Tibial artery (tissue), 4 donors: ENCODE measurements at regions not wholly inside any gene's neighbourhood (a gene's known extent, or its start where the extent isn't known, plus 50 kb on each side); places are given as distances from the start of the nearest gene placed in this dataset.

ENCODE experiments used
- DNase-seq, 2 donors: peaks; one replicate each; pipeline ENCODE4 v3.0.0-alpha.2; 2019
- H3K27ac ChIP-seq, 2 donors: fragments of 200-600 bp; sonication (generic) in 1 of 2; 1 replicate in 1 of 2; 2 replicates in 1 of 2; pipeline ENCODE4 v1.5.1; 2018 to 2019; ENCODE audit warnings: mild to moderate bottlenecking in 1 of 2
- H3K27me3 ChIP-seq, 2 donors: fragments of 200-600 bp; sonication (generic) in 1 of 2; one replicate each; pipeline versions ENCODE4 v1.5.1 to v1.6.0; 2016 to 2019
- H3K36me3 ChIP-seq, 3 donors: fragments of 200-600 bp; sonication (generic) in 2 of 3; one replicate each; pipeline ENCODE4 v1.5.1; 2016 to 2019; ENCODE audit warnings: mild to moderate bottlenecking in 2 of 3
- H3K4me1 ChIP-seq, 4 donors: fragments of 200-600 bp; sonication (generic) in 2 of 4; 1 replicate in 3 of 4; 2 replicates in 1 of 4; pipeline ENCODE4 v1.5.1; 2016 to 2019
- H3K4me3 ChIP-seq, 2 donors: fragments of 200-600 bp; sonication (generic) in 1 of 2; 1 replicate in 1 of 2; 2 replicates in 1 of 2; pipeline ENCODE4 v1.5.1; 2018 to 2019; ENCODE audit warnings: mild to moderate bottlenecking in 2 of 2
- H3K9me3 ChIP-seq, 3 donors: fragments of 200-600 bp; sonication (generic) in 1 of 3; one replicate each; pipeline ENCODE4 v1.5.1; 2016 to 2019
- intact Hi-C: fragments of 100-400 bp; cut with DNase I; formaldehyde crosslinking; loops from one replicate; pipeline ENCODE4 v1.15.0; 2023; ENCODE audit warnings: low total_unique reads
- TF ChIP-seq, protein P1 (sequence below), 2 experiments: fragments of 200-600 bp in 1 of 2; fragments of 450-650 bp in 1 of 2; IDR thresholded peaks; one replicate each; pipeline ENCODE4 v1.5.1; 2017 to 2019; ENCODE audit warnings: antibody characterized with exemption in 2 of 2, mild to moderate bottlenecking in 1 of 2, moderate library complexity in 1 of 2

DNA sequence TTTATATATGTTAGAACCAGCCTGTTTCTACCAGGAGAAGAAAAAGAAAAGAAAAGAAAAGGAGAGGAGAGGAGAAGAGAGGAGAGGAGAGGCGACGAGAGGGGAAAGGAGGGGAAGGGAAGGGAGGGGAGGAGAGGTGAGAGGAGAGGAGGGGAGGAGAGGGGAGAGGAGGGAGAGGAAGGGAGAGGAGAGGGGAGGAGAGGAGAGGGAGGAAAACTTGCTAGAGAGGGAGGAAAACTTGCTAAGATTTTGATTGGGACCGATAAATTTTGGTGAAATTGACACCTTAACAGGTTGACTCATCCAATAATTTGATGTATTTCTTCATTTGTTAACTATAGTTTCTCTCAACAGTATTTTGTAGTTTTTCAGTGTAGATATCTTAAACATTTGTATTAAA, 164.0 kb upstream of the SYT1 start:
- no peaks in the 10 kb centered on the region for H3K36me3 ChIP-seq
- no peak for DNase-seq
- intact Hi-C loops: no loop called here
- H3K9me3 ChIP-seq: no peaks in the 10 kb centered on the region
- no peaks in the 10 kb centered on the region for H3K4me1 ChIP-seq
- H3K27ac ChIP-seq: no peak overlapping the region
- no peaks in the 10 kb centered on the region for H3K27me3 ChIP-seq
- H3K4me3 ChIP-seq: no peak overlapping the region
- TF ChIP-seq, protein P1, sequence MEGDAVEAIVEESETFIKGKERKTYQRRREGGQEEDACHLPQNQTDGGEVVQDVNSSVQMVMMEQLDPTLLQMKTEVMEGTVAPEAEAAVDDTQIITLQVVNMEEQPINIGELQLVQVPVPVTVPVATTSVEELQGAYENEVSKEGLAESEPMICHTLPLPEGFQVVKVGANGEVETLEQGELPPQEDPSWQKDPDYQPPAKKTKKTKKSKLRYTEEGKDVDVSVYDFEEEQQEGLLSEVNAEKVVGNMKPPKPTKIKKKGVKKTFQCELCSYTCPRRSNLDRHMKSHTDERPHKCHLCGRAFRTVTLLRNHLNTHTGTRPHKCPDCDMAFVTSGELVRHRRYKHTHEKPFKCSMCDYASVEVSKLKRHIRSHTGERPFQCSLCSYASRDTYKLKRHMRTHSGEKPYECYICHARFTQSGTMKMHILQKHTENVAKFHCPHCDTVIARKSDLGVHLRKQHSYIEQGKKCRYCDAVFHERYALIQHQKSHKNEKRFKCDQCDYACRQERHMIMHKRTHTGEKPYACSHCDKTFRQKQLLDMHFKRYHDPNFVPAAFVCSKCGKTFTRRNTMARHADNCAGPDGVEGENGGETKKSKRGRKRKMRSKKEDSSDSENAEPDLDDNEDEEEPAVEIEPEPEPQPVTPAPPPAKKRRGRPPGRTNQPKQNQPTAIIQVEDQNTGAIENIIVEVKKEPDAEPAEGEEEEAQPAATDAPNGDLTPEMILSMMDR (IDR thresholded peaks at IDR 0.05): no peak

DNA sequence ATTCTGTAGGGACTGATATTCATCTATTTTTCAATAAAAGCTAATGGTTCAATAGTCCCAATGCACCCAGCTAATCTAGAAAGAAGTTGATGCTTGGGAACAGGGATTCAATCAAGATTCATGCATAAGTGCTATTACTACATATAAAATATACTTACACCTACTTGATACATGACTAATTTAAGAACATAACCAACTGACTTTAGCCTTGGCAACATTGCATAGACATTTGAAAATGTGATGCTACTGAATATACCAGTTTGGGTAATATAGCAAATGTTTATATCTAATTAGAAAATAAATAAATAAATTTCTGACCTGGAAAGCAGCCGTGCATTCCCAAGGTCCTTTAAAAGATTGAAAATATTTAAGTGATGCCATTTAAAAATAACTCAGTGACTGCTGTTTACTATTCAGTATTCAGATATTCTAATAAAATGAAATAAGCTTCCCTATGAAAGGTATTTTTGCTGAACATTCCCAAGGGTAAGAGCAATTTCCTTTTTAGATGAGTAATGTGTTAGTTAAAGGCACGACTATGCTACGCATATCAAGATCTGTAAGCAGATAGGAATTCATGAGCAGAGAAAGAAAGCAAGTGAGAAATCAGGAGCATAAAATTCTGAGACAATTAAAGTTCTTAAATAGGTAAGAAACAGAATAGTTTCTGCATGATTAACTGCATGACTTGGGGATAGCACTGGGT, 160.6 kb upstream of the SYT1 start:
- no peaks in the 10 kb centered on the region for H3K4me1 ChIP-seq
- TF ChIP-seq, protein P1 (IDR thresholded peaks at IDR 0.05): no peak
- intact Hi-C loops: no loop called here
- no peak overlapping the region for H3K27ac ChIP-seq
- H3K36me3 ChIP-seq: no peaks in the 10 kb centered on the region
- DNase-seq: no peak
- H3K9me3 ChIP-seq: no peaks in the 10 kb centered on the region
- H3K27me3 ChIP-seq: no peaks in the 10 kb centered on the region
- no peak overlapping the region for H3K4me3 ChIP-seq

DNA sequence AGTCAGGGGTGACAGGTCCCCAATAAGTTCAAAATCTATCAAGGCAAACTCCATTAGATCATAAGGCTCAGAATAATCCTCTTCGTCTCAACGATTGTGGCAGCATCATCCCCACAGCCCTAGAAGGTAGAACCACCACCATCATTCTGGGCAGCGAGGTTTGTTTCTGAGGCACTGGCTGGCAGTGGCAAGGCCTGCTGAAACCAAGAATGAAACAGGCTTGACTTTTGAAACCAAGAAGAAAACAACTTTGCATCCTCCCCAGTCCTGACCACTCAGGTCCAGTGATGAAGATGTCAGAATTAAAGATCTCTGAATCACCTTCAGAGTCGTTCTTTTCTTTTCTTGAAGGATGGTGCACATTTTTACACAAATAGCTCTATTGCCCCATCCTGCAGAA, 152.6 kb upstream of the SYT1 start:
- Histone ChIP-seq H3K36me3 (no peaks in the 10 kb centered on the region), H3K27ac (no peak overlapping the region), H3K4me1 (no peaks in the 10 kb centered on the region), H3K4me3 (no peak overlapping the region), H3K9me3 (no peaks in the 10 kb centered on the region), H3K27me3 (no peaks in the 10 kb centered on the region)
- intact Hi-C loops: no loop called here
- TF ChIP-seq, protein P1 (IDR thresholded peaks at IDR 0.05): no peak
- no peak for DNase-seq

DNA sequence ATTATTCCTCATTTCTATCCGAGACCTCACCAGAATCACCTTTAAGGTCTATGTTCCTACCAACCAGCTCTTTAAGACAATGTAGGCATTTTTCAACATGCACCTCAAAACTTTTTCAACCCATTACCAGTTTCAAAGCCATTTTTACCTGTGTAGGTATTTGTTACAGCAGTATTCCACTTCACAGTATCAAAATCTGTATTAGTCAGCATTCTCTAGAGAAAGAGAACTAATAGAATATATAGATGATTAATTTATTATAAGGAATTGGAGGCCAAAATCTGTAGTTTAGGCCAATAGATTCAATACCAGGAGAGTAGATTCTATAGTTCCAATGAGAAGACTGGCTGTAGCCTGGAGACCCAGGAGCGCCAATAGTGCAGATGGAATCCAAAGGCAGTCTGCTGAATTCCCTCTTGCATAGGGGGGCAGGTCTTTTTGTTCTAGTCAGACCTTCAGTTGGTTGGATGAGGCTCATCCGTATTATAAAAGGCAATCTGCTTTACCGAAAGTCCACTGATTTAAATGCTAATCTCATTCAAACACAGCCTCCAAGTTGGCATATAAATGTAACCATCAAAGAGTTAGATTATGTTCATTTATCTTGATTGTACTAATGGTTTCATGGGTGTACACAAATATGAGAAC, 151.6 kb upstream of the SYT1 start:
- Histone ChIP-seq H3K27ac (no peak overlapping the region), H3K9me3 (no peaks in the 10 kb centered on the region), H3K4me3 (no peak overlapping the region), H3K36me3 (no peaks in the 10 kb centered on the region), H3K4me1 (no peaks in the 10 kb centered on the region), H3K27me3 (no peaks in the 10 kb centered on the region)
- DNase-seq: no peak
- intact Hi-C loops: no loop called here
- TF ChIP-seq, protein P1 (IDR thresholded peaks at IDR 0.05): no peak

DNA sequence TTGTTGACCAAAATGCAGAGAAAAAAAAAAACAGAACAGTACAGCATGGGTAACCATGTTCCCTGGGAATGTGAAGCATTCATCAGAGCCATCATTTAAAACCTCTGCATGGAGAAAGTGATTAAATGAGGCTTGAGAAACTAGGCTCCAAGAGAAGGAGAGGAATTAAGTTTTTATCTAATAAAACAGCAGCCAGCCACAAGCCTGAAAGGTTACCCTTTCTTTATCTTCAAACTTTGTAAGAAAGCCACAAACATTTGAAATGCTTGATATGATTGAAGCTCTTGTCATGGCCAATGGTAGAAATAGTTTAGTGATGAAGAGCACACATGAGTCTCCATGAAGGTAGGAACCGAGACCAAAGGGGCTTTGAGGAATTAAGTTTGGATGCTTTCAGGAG, 144.9 kb upstream of the SYT1 start:
- intact Hi-C loops: no loop called here
- Histone ChIP-seq H3K36me3 (no peaks in the 10 kb centered on the region), H3K9me3 (no peaks in the 10 kb centered on the region), H3K27me3 (no peaks in the 10 kb centered on the region), H3K27ac (no peak overlapping the region), H3K4me3 (no peak overlapping the region), H3K4me1 (no peaks in the 10 kb centered on the region)
- no peak for DNase-seq
- TF ChIP-seq, protein P1 (IDR thresholded peaks at IDR 0.05): no peak
